GM12878 (cell line): ENCODE measurements at regions not wholly inside any gene's neighbourhood (a gene's known extent, or its start where the extent isn't known, plus 50 kb on each side); places are given as distances from the start of the nearest gene placed in this dataset.

Experiments
- ATAC-seq: fragments of 200-7000 bp; cut with Tn5 transposase; 3 replicates; pipeline ENCODE4 v1.9.1; 2020; ENCODE audit warnings: mild to moderate bottlenecking, moderate library complexity
- BruUV-seq: library from RNA; stranded (reverse); fragments of 400-500 nt; replicated peaks from 2 replicates; lab custom pipeline; 2021; lab: Mats Ljungman, UMichigan
- CTCF ChIA-PET: fragments of 300-600 bp; sonication (Branson Sonifier 250); formaldehyde crosslinking; extraction: SDS; loops from one replicate; lab custom pipeline; 2021; ENCODE audit warnings: inconsistent platforms; lab: Yijun Ruan, JAX
- POLR2A ChIA-PET: fragments of 350-600 bp; formaldehyde crosslinking; extraction: SDS; loops from one replicate; lab custom pipeline; 2021; ENCODE audit warnings: inconsistent platforms; lab: Charles Lee
- RAD21 ChIA-PET: fragments of 300-600 bp; sonication (Branson Sonifier 250); formaldehyde crosslinking; loops from one replicate; lab custom pipeline; 2023; ENCODE audit warnings: antibody characterized with exemption; ENCODE audit not compliant: unreplicated experiment; lab: Charles Lee
- SMC1A ChIA-PET: fragments of 300-600 bp; sonication (Branson Sonifier 250); formaldehyde crosslinking; loops from one replicate; lab custom pipeline; 2023; ENCODE audit not compliant: unreplicated experiment, uncharacterized antibody; lab: Charles Lee
- DNase-seq: peaks from one replicate; pipeline ENCODE4 v3.0.0-alpha.2; 2011; ENCODE audit warnings: low read depth, low spot score
- FAIRE-seq: peaks from 3 replicates; lab custom pipeline; 2011; peaks lifted over from hg19 to GRCh38; lab: Jason Lieb, UNC
- H2AFZ ChIP-seq: 2 replicates; pipeline ENCODE4 v1.6.0; 2011; ENCODE audit warnings: low read depth, low read length, control low read depth; ENCODE audit not compliant: control insufficient read depth
- H3K27ac ChIP-seq: 2 replicates; pipeline ENCODE4 v1.5.1; 2011; ENCODE audit warnings: control low read depth; ENCODE audit not compliant: control insufficient read depth, insufficient read depth
- H3K27me3 ChIP-seq, 2 experiments: replicated peaks in 1 of 2; 2 replicates each; pipeline versions ENCODE4 v1.6.0 to v1.6.1; 2011; ENCODE audit warnings: low read length in 1 of 2; ENCODE audit not compliant: control insufficient read depth in 2 of 2, insufficient read depth in 2 of 2
- H3K36me3 ChIP-seq, 2 experiments: 2 replicates each; pipeline ENCODE4 v1.5.1; 2011; ENCODE audit warnings: low read length in 1 of 2; ENCODE audit not compliant: control insufficient read depth in 2 of 2, insufficient read depth in 2 of 2
- H3K4me1 ChIP-seq: 2 replicates; pipeline ENCODE4 v1.6.1; 2011; ENCODE audit warnings: mild to moderate bottlenecking, low read length, moderate library complexity, mixed read lengths; ENCODE audit not compliant: control insufficient read depth, insufficient read depth
- H3K4me2 ChIP-seq: 2 replicates; pipeline ENCODE4 v1.6.0; 2011; ENCODE audit warnings: control low read depth; ENCODE audit not compliant: control insufficient read depth, insufficient read depth
- H3K4me3 ChIP-seq: fragments of 200-600 bp; sonication (generic); 2 replicates; pipeline ENCODE4 v1.5.1; 2016
- H3K79me2 ChIP-seq: 2 replicates; pipeline ENCODE4 v1.6.0; 2011; ENCODE audit warnings: low read length; ENCODE audit not compliant: control insufficient read depth, insufficient read depth
- H3K9ac ChIP-seq: 2 replicates; pipeline ENCODE4 v1.8.0; 2011; ENCODE audit warnings: low read length, control low read depth, mixed read lengths; ENCODE audit not compliant: control insufficient read depth, insufficient read depth
- H3K9me3 ChIP-seq: replicated peaks from 3 replicates; pipeline ENCODE4 v1.5.1; 2011; ENCODE audit warnings: mild to moderate bottlenecking, low read length; ENCODE audit not compliant: control insufficient read depth, insufficient read depth
- H4K20me1 ChIP-seq: 2 replicates; pipeline ENCODE4 v1.6.0; 2011; ENCODE audit not compliant: control insufficient read depth, insufficient read depth
- ATF2 ChIP-seq: IDR thresholded peaks from 2 replicates; pipeline ENCODE4 v1.6.1; 2012; ENCODE audit warnings: low read length, inconsistent platforms
- CBX5 ChIP-seq: sonication (generic); IDR thresholded peaks from 2 replicates; pipeline ENCODE4 v1.6.1; 2016; ENCODE audit warnings: low read depth, moderate library complexity, mild to moderate bottlenecking, inconsistent platforms
- CHD1 ChIP-seq: IDR thresholded peaks from 2 replicates; pipeline ENCODE4 v1.6.1; 2012; ENCODE audit warnings: low read depth, low read length, improper control_type of control experiment
- HDGF ChIP-seq: fragments of 450-650 bp; IDR thresholded peaks from 2 replicates; pipeline ENCODE4 v1.6.1; 2016; ENCODE audit warnings: antibody characterized with exemption
- IKZF1 ChIP-seq: fragments of 450-650 bp; conservative IDR thresholded peaks from 2 replicates; pipeline ENCODE4 v1.6.1; 2017; ENCODE audit warnings: antibody characterized with exemption, mild to moderate bottlenecking
- IRF3 ChIP-seq: fragments of 450-650 bp; IDR thresholded peaks from 2 replicates; pipeline ENCODE4 v1.6.1; 2014; ENCODE audit warnings: mild to moderate bottlenecking
- NBN ChIP-seq: fragments of 450-650 bp; IDR thresholded peaks from 2 replicates; pipeline ENCODE4 v1.6.1; 2016
- NR2C2 ChIP-seq: IDR thresholded peaks from 2 replicates; pipeline ENCODE4 v1.6.1; 2011; ENCODE audit warnings: borderline replicate concordance, low read depth; ENCODE audit not compliant: control insufficient read depth, insufficient read length
- PRDM15 ChIP-seq: fragments of 450-650 bp; formaldehyde crosslinking; IDR thresholded peaks from 2 replicates; pipeline ENCODE4 v1.4.0; 2020; ENCODE audit warnings: mild to moderate bottlenecking, moderate library complexity
- RELA ChIP-seq: fragments of 450-650 bp; IDR thresholded peaks from 2 replicates; pipeline ENCODE4 v1.8.0; 2014; ENCODE audit warnings: borderline replicate concordance; ENCODE audit not compliant: partially characterized antibody
- RELB ChIP-seq: fragments of 450-650 bp; IDR thresholded peaks from 2 replicates; pipeline ENCODE4 v1.6.1; 2017; ENCODE audit warnings: low read depth, mild to moderate bottlenecking, moderate library complexity
- SPI1 ChIP-seq: IDR thresholded peaks from 2 replicates; pipeline ENCODE4 v1.6.1; 2011; ENCODE audit warnings: low read depth, mild to moderate bottlenecking, low read length, moderate library complexity, borderline replicate concordance; ENCODE audit not compliant: insufficient read depth
- SUPT20H ChIP-seq: IDR thresholded peaks from 2 replicates; pipeline ENCODE4 v1.6.1; 2011; ENCODE audit warnings: low read depth, mild to moderate bottlenecking, low read length, moderate library complexity, borderline replicate concordance; ENCODE audit not compliant: control insufficient read depth
- TAF1 ChIP-seq: IDR thresholded peaks from 2 replicates; pipeline ENCODE4 v1.6.1; 2011; ENCODE audit warnings: mild to moderate bottlenecking, low read depth, low read length, borderline replicate concordance
- WGBS: methylation state at CpG from one replicate; pipeline ENCODE4 v1.1.6; 2016; ENCODE audit warnings: low lambda C conversion rate; ENCODE audit not compliant: insufficient replicate concordance, insufficient coverage; ENCODE audit errors: missing lambda C conversion rate; 5-methylcytosine and 5-hydroxymethylcytosine counted together
- in situ Hi-C: fragments of 300-500 bp; cut with MboI; formaldehyde crosslinking; loops from 9 replicates; pipeline ENCODE4 v1.14.3; 2018; ENCODE audit warnings: mixed read lengths
- intact Hi-C: fragments of 100-400 bp; cut with micrococcal nuclease; formaldehyde crosslinking; loops from one replicate; pipeline ENCODE4 v1.14.2; 2022; ENCODE audit not compliant: unreplicated experiment

- no peak for TF ChIP-seq CHD1
Measured at GRCh38 chr1:34518146-34518699, 236.6 kb upstream of the GJB5 start (continued).

- FAIRE-seq (no peak), ATAC-seq (no peak), DNase-seq (no peak)
- Histone ChIP-seq H3K4me2 (no peak overlapping the region), H3K4me3 (no peak overlapping the region), H3K27me3 (no peaks in the 10 kb centered on the region), H3K4me1 (no peaks in the 10 kb centered on the region), H3K36me3 (no peaks in the 10 kb centered on the region), H3K27ac (no peak overlapping the region), H4K20me1 (no peaks in the 10 kb centered on the region), H3K79me2 (no peaks in the 10 kb centered on the region), H3K9ac (no peak overlapping the region), H2AFZ (no peak overlapping the region), H3K9me3 (no peaks in the 10 kb centered on the region; the same call in 1 of the 3 replicates)
- ChIA-PET RAD21 (interaction anchor here (1.4 kb wide), 1 partner anchor 9 kb away, joined by 4 read pairs; no protein-coding TSS in a partner anchor), CTCF (interaction anchor here (1.3 kb wide), 1 partner anchor 33 kb away, joined by 3 read pairs; no protein-coding TSS in a partner anchor), SMC1A (no interaction called here), POLR2A (interaction anchor here (0.6 to 1.2 kb wide), 2 partner anchors 10 to 1058 kb away, joined by 3 to 4 read pairs; no protein-coding TSS in a partner anchor)
- in situ Hi-C loops = loop anchor here (10.0 kb wide), 1 partner anchor 55 kb away; no protein-coding TSS in a partner anchor
- no TSS peak for BruUV-seq
- intact Hi-C loops = no loop called here
- 21% methylated on average over 4 of the region's 4 CpGs for WGBS
- no peak for TF ChIP-seq NBN
- TF ChIP-seq RELB = no peak
- TF ChIP-seq HDGF = no peak
- TF ChIP-seq RELA = no peak
- TF ChIP-seq PRDM15 (CRISPR knock-in tag) = no peak
- TF ChIP-seq CHD1 = no peak
- TF ChIP-seq NR2C2 = no peak
- TF ChIP-seq IKZF1 = no peak
- no peak for TF ChIP-seq SPI1
- no peak for TF ChIP-seq ATF2
- TF ChIP-seq IRF3 = no peak
- TF ChIP-seq CBX5 = no peak
- no peak for TF ChIP-seq SUPT20H
- TF ChIP-seq TAF1 = no peak
Measured at GRCh38 chr1:34520111-34520510, 234.7 kb upstream of the GJB5 start.
